ENCODE measurements at regions not wholly inside any gene's neighbourhood (a gene's known extent, or its start where the extent isn't known, plus 50 kb on each side); places are given as distances from the start of the nearest gene placed in this dataset.

GRCh38 chr15:36401586-36401966 is 177.8 kb upstream of the CDIN1 start:
- intact Hi-C loops (cut with micrococcal nuclease) = no loop called here
- Histone ChIP-seq H3K4me1 (ENCODE audit: control insufficient read depth in 2 of 2, insufficient read depth in 2 of 2, low read length in 2 of 2) (no peaks in the 10 kb centered on the region), H3K79me2 (ENCODE audit: control insufficient read depth, insufficient read depth, low read length) (no peaks in the 10 kb centered on the region), H3K27ac (ENCODE audit: low read length in 2 of 2) (no peak overlapping the region), H3K36me3 (replicated peaks in 1 of 2; ENCODE audit: control extremely low read depth in 1 of 2, control insufficient read depth in 1 of 2, extremely low read depth in 1 of 2, insufficient read depth in 2 of 2, low read length in 1 of 2) (no peaks in the 10 kb centered on the region), H3K27me3 (replicated peaks in 1 of 4; ENCODE audit: control extremely low read depth in 1 of 4, control insufficient read depth in 3 of 4, insufficient read depth in 4 of 4, low read length in 3 of 4) (no peaks in the 10 kb centered on the region), H3K9me3 (ENCODE audit: control extremely low read depth in 1 of 3, control insufficient read depth in 2 of 3, insufficient read depth in 1 of 3, low read length in 2 of 3) (no peaks in the 10 kb centered on the region), H3K9ac (ENCODE audit: low read length) (no peak overlapping the region), H4K20me1 (ENCODE audit: control insufficient read depth, insufficient read depth, low read length, poor library complexity, severe bottlenecking) (no peaks in the 10 kb centered on the region), H3K4me3 (ENCODE audit: control extremely low read depth in 1 of 5, extremely low read depth in 1 of 5, insufficient read depth in 1 of 5, low read depth in 2 of 5, low read length in 4 of 5) (no peak overlapping the region), H2AFZ (ENCODE audit: insufficient read depth, low read depth, low read length, poor library complexity, severe bottlenecking) (no peak overlapping the region), H3K4me2 (replicated peaks; ENCODE audit: low read depth, low read length, poor library complexity, severe bottlenecking) (no peak overlapping the region)
- ChIA-PET CTCF (no interaction called here), POLR2A (no interaction called here)
- DNase-seq (no peak), ATAC-seq (ENCODE audit: low read depth) (no peak)
- H3K9me3 Mint-ChIP-seq (ENCODE audit: insufficient read depth) = no peaks in the 10 kb centered on the region
- WGBS (ENCODE audit: insufficient coverage) = no CpG with 5 or more reads among the region's 3 CpGs
- H3K27ac Mint-ChIP-seq = no peak overlapping the region
- no peak overlapping the region for H3K4me3 Mint-ChIP-seq
- H3K27me3 Mint-ChIP-seq = no peaks in the 10 kb centered on the region
- TF ChIP-seq EZH2 (IDR thresholded peaks at IDR 0.05; ENCODE audit: borderline replicate concordance, insufficient read depth, low read depth, low read length, poor library complexity, severe bottlenecking) = no peak
- no peak for TF ChIP-seq CTCF (IDR thresholded peaks at IDR 0.05)
- no peaks in the 10 kb centered on the region for H3K4me1 Mint-ChIP-seq

GRCh38 chr15:36403351-36403750 is 176.1 kb upstream of the CDIN1 start:
- Histone ChIP-seq H3K4me3 (ENCODE audit: control extremely low read depth in 1 of 5, extremely low read depth in 1 of 5, insufficient read depth in 1 of 5, low read depth in 2 of 5, low read length in 4 of 5) (no peak overlapping the region), H3K9me3 (ENCODE audit: control extremely low read depth in 1 of 3, control insufficient read depth in 2 of 3, insufficient read depth in 1 of 3, low read length in 2 of 3) (no peaks in the 10 kb centered on the region), H2AFZ (ENCODE audit: insufficient read depth, low read depth, low read length, poor library complexity, severe bottlenecking) (no peak overlapping the region), H4K20me1 (ENCODE audit: control insufficient read depth, insufficient read depth, low read length, poor library complexity, severe bottlenecking) (no peaks in the 10 kb centered on the region), H3K79me2 (ENCODE audit: control insufficient read depth, insufficient read depth, low read length) (no peaks in the 10 kb centered on the region), H3K4me2 (replicated peaks; ENCODE audit: low read depth, low read length, poor library complexity, severe bottlenecking) (no peak overlapping the region), H3K4me1 (ENCODE audit: control insufficient read depth in 2 of 2, insufficient read depth in 2 of 2, low read length in 2 of 2) (no peaks in the 10 kb centered on the region), H3K9ac (ENCODE audit: low read length) (no peak overlapping the region), H3K36me3 (replicated peaks in 1 of 2; ENCODE audit: control extremely low read depth in 1 of 2, control insufficient read depth in 1 of 2, extremely low read depth in 1 of 2, insufficient read depth in 2 of 2, low read length in 1 of 2) (no peaks in the 10 kb centered on the region), H3K27ac (ENCODE audit: low read length in 2 of 2) (no peak overlapping the region), H3K27me3 (replicated peaks in 1 of 4; ENCODE audit: control extremely low read depth in 1 of 4, control insufficient read depth in 3 of 4, insufficient read depth in 4 of 4, low read length in 3 of 4) (no peaks in the 10 kb centered on the region)
- CTCF ChIA-PET = no interaction called here
- Mint-ChIP-seq H3K27me3 (no peaks in the 10 kb centered on the region), H3K4me3 (no peak overlapping the region), H3K9me3 (ENCODE audit: insufficient read depth) (no peaks in the 10 kb centered on the region), H3K4me1 (no peaks in the 10 kb centered on the region), H3K27ac (no peak overlapping the region)
- TF ChIP-seq EZH2 (IDR thresholded peaks at IDR 0.05; ENCODE audit: borderline replicate concordance, insufficient read depth, low read depth, low read length, poor library complexity, severe bottlenecking) = no peak
- TF ChIP-seq CTCF (IDR thresholded peaks at IDR 0.05) = no peak
- intact Hi-C loops (cut with micrococcal nuclease) = no loop called here
- POLR2A ChIA-PET = no interaction called here
- no peak for DNase-seq
- WGBS (ENCODE audit: insufficient coverage) = 77% methylated on average over 2 of the region's 5 CpGs
- no peak for ATAC-seq (ENCODE audit: low read depth)
